ENCODE measurements at regions not wholly inside any gene's neighbourhood (a gene's known extent, or its start where the extent isn't known, plus 50 kb on each side); places are given as distances from the start of the nearest gene placed in this dataset.

DNA sequence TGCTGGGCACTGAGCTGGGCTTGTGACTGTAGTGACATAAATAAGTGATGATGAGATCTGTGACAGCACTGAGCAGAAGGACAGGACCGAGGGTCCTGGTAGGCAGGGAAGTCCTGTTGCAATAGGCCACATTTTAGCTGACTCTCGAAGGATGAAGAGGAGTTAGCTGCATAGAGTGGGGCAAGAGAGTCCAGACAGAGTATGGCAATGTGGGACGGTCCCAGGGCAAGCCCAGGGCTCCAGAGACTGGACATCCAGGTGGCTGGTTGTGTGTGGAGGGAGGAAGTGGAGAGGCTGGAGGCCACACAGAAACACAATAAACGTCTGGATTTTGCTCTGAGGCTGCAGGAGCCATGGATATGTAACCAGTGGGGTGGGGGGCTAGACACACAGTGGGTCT is 64.5 kb upstream of the ZNF423 start:
- Histone ChIP-seq H3K4me1 (ENCODE audit: insufficient read depth, insufficient read length) (peaks cover 2% of the 10 kb centered on the region), H3K9me3 (ENCODE audit: insufficient read depth, low read length) (no peaks in the 10 kb centered on the region; the same call in 1 of the 2 replicates), H3K4me3 (ENCODE audit: insufficient read length, low read depth) (no peak overlapping the region), H3K9ac (ENCODE audit: insufficient read length, low read depth) (no peak overlapping the region), H3K36me3 (ENCODE audit: insufficient read depth, insufficient read length, low read length) (no peaks in the 10 kb centered on the region), H3K27me3 (ENCODE audit: insufficient read depth, insufficient read length) (peaks cover 10% of the 10 kb centered on the region)
- no peak for TF ChIP-seq SUZ12 (IDR thresholded peaks at IDR 0.05; ENCODE audit: extremely low read depth, insufficient read depth, insufficient read length)
- TF ChIP-seq ZNF274 (IDR thresholded peaks at IDR 0.05; ENCODE audit: low read depth, low read length), result no peak
- TF ChIP-seq YY1 (IDR thresholded peaks at IDR 0.05; ENCODE audit: insufficient read depth, insufficient read length), result no peak
- no peak for DNase-seq (ENCODE audit: low read depth, low spot score)

DNA sequence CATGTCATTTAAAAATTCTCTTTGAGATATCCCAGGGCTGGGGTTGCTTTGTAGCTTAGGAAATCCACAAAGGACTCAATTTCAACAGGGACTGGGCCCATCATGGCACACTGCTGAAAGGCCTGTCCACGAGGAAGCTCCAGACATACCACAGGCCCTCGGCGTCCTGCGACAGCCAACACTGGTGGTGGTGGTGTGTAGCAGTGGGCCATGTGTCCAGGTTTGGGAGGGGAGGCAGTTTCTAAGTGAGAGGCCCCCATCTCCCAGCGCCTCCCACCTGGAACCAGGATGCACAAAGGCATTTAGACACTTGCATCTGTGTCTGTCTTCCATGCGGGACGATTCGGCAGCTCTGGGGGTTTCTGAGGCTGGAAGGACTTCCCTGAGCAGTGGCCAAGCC is 65.2 kb upstream of the ZNF423 start:
- TF ChIP-seq YY1 (IDR thresholded peaks at IDR 0.05; ENCODE audit: insufficient read depth, insufficient read length) (no peak), SUZ12 (IDR thresholded peaks at IDR 0.05; ENCODE audit: extremely low read depth, insufficient read depth, insufficient read length) (no peak), ZNF274 (IDR thresholded peaks at IDR 0.05; ENCODE audit: low read depth, low read length) (no peak)
- Histone ChIP-seq H3K4me3 (ENCODE audit: insufficient read length, low read depth) (no peak overlapping the region), H3K9me3 (ENCODE audit: insufficient read depth, low read length) (no peaks in the 10 kb centered on the region; the same call in 1 of the 2 replicates), H3K36me3 (ENCODE audit: insufficient read depth, insufficient read length, low read length) (no peaks in the 10 kb centered on the region), H3K27me3 (ENCODE audit: insufficient read depth, insufficient read length) (peaks cover 10% of the 10 kb centered on the region), H3K9ac (ENCODE audit: insufficient read length, low read depth) (no peak overlapping the region), H3K4me1 (ENCODE audit: insufficient read depth, insufficient read length) (peaks cover 2% of the 10 kb centered on the region)
- no peak for DNase-seq (ENCODE audit: low read depth, low spot score)

DNA sequence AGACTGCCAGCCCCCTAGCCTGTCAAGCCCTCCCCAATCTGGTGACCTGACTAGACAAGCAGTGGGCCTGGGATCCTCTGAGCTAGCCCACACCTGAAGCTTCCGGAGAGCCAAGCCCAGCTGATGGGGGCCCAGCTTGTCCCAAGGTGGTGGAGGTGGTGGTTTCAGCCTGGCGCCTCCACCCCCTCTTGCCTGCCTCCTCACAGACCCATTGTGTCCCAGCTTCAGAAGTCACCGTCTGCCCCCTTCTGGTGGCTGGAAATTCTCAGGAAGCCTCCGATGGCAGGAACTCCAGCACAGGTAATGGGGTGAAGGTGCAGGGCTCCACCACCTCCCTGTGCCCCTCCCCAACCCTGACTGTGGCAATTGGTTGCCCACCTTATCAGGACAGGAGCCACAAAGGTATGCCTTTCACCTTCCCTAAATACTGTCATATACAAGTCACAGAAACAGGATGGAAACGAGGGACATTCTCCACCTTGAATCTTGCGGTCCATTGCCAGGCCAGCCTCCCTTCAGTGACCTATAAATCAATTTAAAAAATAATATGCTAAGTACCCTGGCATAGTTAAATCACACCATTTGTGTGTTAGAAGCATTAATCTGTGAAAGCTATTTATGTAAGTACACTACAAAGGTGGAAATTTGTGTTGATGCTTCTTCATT is 66.0 kb upstream of the ZNF423 start:
- Histone ChIP-seq H3K4me3 (ENCODE audit: insufficient read length, low read depth) (no peak overlapping the region), H3K27me3 (ENCODE audit: insufficient read depth, insufficient read length) (peaks cover 10% of the 10 kb centered on the region), H3K36me3 (ENCODE audit: insufficient read depth, insufficient read length, low read length) (no peaks in the 10 kb centered on the region), H3K4me1 (ENCODE audit: insufficient read depth, insufficient read length) (peaks cover 2% of the 10 kb centered on the region), H3K9ac (ENCODE audit: insufficient read length, low read depth) (peak overlapping the region; percentile 23), H3K9me3 (ENCODE audit: insufficient read depth, low read length) (no peaks in the 10 kb centered on the region; the same call in 1 of the 2 replicates)
- no peak for TF ChIP-seq SUZ12 (IDR thresholded peaks at IDR 0.05; ENCODE audit: extremely low read depth, insufficient read depth, insufficient read length)
- no peak for TF ChIP-seq ZNF274 (IDR thresholded peaks at IDR 0.05; ENCODE audit: low read depth, low read length)
- TF ChIP-seq YY1 (IDR thresholded peaks at IDR 0.05; ENCODE audit: insufficient read depth, insufficient read length), result no peak
- peak; percentile 82 for DNase-seq (ENCODE audit: low read depth, low spot score)

DNA sequence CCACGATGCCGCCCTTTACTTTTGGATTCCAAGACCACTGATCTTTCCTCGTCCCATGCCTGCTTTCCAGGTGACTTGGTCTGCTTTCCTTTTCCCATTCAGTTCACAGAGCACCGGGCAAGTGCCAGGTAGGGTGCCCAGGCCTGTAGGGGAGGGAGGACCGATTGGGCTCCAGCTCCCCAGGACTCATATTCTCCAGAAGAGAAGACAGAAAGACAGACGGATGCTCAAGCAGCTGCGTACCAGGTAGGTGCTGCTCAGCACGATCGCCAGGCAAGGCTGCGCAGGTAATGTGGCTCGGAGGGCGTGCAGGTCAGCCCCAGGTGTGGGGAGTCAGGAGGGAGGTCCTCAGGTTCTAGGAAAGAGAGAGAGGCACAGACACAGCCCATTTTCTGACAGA is 67.5 kb upstream of the ZNF423 start:
- Histone ChIP-seq H3K9me3 (ENCODE audit: insufficient read depth, low read length) (no peaks in the 10 kb centered on the region; the same call in 1 of the 2 replicates), H3K36me3 (ENCODE audit: insufficient read depth, insufficient read length, low read length) (no peaks in the 10 kb centered on the region), H3K4me3 (ENCODE audit: insufficient read length, low read depth) (no peak overlapping the region), H3K4me1 (ENCODE audit: insufficient read depth, insufficient read length) (peaks cover 2% of the 10 kb centered on the region), H3K27me3 (ENCODE audit: insufficient read depth, insufficient read length) (peaks cover 16% of the 10 kb centered on the region), H3K9ac (ENCODE audit: insufficient read length, low read depth) (no peak overlapping the region)
- DNase-seq (ENCODE audit: low read depth, low spot score), result no peak
- TF ChIP-seq YY1 (IDR thresholded peaks at IDR 0.05; ENCODE audit: insufficient read depth, insufficient read length) (no peak), SUZ12 (IDR thresholded peaks at IDR 0.05; ENCODE audit: extremely low read depth, insufficient read depth, insufficient read length) (no peak), ZNF274 (IDR thresholded peaks at IDR 0.05; ENCODE audit: low read depth, low read length) (no peak)

DNA sequence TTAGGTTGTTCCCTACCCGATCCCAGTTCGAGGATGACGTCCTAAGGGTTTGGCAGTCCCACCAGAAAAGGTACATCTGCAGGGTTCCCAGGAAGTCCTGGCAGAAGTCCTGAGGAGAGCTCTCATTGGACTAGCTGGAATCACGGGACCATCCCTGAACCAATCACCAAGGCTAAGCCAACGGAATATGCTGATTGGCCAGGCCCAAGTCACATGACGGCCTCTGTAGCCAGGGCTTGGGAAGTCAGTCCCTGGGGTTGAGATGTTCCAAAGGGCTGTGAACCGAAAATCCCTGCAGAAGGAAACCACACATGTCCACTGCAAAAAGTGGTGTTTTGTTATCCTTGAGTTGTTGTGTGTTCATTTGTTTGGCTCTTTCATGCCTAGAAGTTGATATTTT is 68.2 kb upstream of the ZNF423 start:
- H3K4me3 ChIP-seq (ENCODE audit: insufficient read length, low read depth), result no peak overlapping the region
- DNase-seq (ENCODE audit: low read depth, low spot score), result no peak
- H3K9me3 ChIP-seq (ENCODE audit: insufficient read depth, low read length), result no peaks in the 10 kb centered on the region; the same call in 1 of the 2 replicates
- no peak overlapping the region for H3K9ac ChIP-seq (ENCODE audit: insufficient read length, low read depth)
- no peaks in the 10 kb centered on the region for H3K36me3 ChIP-seq (ENCODE audit: insufficient read depth, insufficient read length, low read length)
- peaks cover 16% of the 10 kb centered on the region for H3K27me3 ChIP-seq (ENCODE audit: insufficient read depth, insufficient read length)
- TF ChIP-seq ZNF274 (IDR thresholded peaks at IDR 0.05; ENCODE audit: low read depth, low read length) (no peak), SUZ12 (IDR thresholded peaks at IDR 0.05; ENCODE audit: extremely low read depth, insufficient read depth, insufficient read length) (no peak), YY1 (IDR thresholded peaks at IDR 0.05; ENCODE audit: insufficient read depth, insufficient read length) (no peak)
- peaks cover 2% of the 10 kb centered on the region for H3K4me1 ChIP-seq (ENCODE audit: insufficient read depth, insufficient read length)

DNA sequence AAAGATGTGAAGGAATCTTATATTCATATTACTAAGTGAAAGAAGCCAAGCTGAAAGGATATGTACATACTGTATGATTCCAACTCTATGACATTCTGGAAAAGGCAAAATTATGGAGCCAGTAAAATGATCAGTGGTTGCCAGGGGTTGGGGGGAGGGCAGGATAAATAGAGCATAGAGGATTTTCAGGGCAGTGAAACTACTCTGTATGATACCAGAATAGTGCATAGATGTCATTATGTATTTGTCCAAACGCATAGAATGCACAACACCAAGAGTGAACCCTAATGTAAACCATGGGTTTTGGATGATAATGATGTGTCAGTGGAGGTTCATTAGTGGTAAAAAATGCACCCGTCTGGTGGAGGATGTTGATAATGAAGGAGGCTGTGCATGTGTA is 71.0 kb upstream of the ZNF423 start:
- Histone ChIP-seq H3K4me3 (ENCODE audit: insufficient read length, low read depth) (no peak overlapping the region), H3K9me3 (ENCODE audit: insufficient read depth, low read length) (no peaks in the 10 kb centered on the region; the same call in 1 of the 2 replicates), H3K4me1 (ENCODE audit: insufficient read depth, insufficient read length) (peaks cover 4% of the 10 kb centered on the region), H3K36me3 (ENCODE audit: insufficient read depth, insufficient read length, low read length) (no peaks in the 10 kb centered on the region), H3K27me3 (ENCODE audit: insufficient read depth, insufficient read length) (peaks cover 25% of the 10 kb centered on the region), H3K9ac (ENCODE audit: insufficient read length, low read depth) (no peak overlapping the region)
- TF ChIP-seq SUZ12 (IDR thresholded peaks at IDR 0.05; ENCODE audit: extremely low read depth, insufficient read depth, insufficient read length) (no peak), ZNF274 (IDR thresholded peaks at IDR 0.05; ENCODE audit: low read depth, low read length) (no peak), YY1 (IDR thresholded peaks at IDR 0.05; ENCODE audit: insufficient read depth, insufficient read length) (no peak)
- DNase-seq (ENCODE audit: low read depth, low spot score), result no peak

DNA sequence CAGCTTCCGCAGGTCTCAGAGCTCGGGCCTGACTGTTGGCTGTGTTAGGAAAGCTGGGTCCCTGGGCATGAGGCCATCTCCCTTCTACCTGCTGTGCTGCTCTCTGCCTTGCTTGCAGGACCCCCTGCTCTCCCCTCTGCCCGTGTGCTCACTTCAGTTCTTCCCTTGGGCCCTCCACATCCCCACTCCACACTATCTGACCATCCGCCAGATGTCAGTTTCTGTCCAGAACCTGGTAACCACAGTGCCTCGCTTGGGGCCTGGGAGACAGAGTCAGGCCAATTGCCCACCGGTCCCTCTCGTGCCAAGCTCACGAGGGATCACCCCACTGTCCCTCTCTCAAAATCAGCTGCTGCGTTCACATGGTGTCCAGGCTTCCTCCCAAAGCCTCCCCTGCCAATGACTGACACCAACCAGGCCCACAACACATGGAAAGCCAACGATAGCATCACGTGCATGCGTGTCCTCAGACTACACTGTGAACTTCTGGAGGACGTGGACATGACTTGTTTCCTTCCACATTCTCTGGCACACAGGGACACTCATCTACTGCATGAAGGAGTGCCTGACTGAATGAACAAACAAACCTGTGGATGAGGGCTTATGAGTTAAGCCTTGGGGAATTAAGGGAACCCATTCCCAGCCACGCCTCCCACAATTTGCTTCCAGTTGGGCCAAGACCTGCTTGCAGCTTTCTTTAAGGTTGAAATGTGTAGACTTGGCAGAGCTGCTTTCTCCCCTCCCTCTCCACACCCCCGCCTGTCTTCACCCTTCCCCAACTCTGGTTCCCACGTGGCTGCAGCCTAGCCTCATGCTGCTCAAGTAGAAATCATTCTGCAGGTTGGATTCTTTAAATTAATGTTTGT is 72.5 kb upstream of the ZNF423 start:
- Histone ChIP-seq H3K27me3 (ENCODE audit: insufficient read depth, insufficient read length) (peaks cover 21% of the 10 kb centered on the region), H3K9me3 (ENCODE audit: insufficient read depth, low read length) (no peaks in the 10 kb centered on the region; the same call in 1 of the 2 replicates), H3K36me3 (ENCODE audit: insufficient read depth, insufficient read length, low read length) (no peaks in the 10 kb centered on the region), H3K9ac (ENCODE audit: insufficient read length, low read depth) (no peak overlapping the region), H3K4me1 (ENCODE audit: insufficient read depth, insufficient read length) (peaks cover 5% of the 10 kb centered on the region), H3K4me3 (ENCODE audit: insufficient read length, low read depth) (no peak overlapping the region)
- no peak for DNase-seq (ENCODE audit: low read depth, low spot score)
- TF ChIP-seq ZNF274 (IDR thresholded peaks at IDR 0.05; ENCODE audit: low read depth, low read length), result no peak
- no peak for TF ChIP-seq YY1 (IDR thresholded peaks at IDR 0.05; ENCODE audit: insufficient read depth, insufficient read length)
- no peak for TF ChIP-seq SUZ12 (IDR thresholded peaks at IDR 0.05; ENCODE audit: extremely low read depth, insufficient read depth, insufficient read length)

All from NT2/D1 (cell line).